Hepatocyte (in vitro differentiated cells): ENCODE measurements at regions not wholly inside any gene's neighbourhood (a gene's known extent, or its start where the extent isn't known, plus 50 kb on each side); places are given as distances from the start of the nearest gene placed in this dataset.

ENCODE experiments used
- EZH2phosphoT487 ChIP-seq: fragments of 200-600 bp; sonication (generic); IDR thresholded peaks from one replicate; pipeline ENCODE4 v1.6.1; 2018; ENCODE audit warnings: antibody characterized with exemption, mild to moderate bottlenecking, low read depth, moderate library complexity; ENCODE audit not compliant: unreplicated experiment, severe bottlenecking
- TF ChIP-seq, protein P1 (sequence below): fragments of 200-600 bp; sonication (generic); IDR thresholded peaks from 2 replicates; pipeline ENCODE4 v1.5.1; 2016; ENCODE audit warnings: antibody characterized with exemption, mild to moderate bottlenecking; ENCODE audit not compliant: poor library complexity

DNA sequence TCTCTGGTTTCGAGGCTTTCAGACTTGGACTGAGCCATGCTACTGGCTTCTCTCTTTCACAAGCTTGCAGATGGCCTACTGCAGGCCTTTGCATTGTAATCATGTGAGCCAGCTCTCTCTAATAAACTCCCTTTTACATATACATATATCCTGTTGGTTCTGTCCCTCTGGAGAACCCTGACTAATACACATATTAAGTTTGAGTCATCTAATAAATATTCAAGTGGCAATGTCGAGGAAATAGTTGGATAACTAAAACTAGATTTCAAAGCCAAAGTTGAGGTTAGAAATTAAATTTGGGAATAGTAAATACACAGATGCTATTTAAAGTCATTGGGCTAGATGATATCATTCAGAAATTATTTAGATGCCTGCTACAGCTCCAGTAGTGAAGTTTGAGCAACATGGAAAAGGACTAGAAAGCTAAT is 1343.4 kb downstream of the GRIK2 start:
- TF ChIP-seq EZH2phosphoT487: no peak
- TF ChIP-seq, protein P1, sequence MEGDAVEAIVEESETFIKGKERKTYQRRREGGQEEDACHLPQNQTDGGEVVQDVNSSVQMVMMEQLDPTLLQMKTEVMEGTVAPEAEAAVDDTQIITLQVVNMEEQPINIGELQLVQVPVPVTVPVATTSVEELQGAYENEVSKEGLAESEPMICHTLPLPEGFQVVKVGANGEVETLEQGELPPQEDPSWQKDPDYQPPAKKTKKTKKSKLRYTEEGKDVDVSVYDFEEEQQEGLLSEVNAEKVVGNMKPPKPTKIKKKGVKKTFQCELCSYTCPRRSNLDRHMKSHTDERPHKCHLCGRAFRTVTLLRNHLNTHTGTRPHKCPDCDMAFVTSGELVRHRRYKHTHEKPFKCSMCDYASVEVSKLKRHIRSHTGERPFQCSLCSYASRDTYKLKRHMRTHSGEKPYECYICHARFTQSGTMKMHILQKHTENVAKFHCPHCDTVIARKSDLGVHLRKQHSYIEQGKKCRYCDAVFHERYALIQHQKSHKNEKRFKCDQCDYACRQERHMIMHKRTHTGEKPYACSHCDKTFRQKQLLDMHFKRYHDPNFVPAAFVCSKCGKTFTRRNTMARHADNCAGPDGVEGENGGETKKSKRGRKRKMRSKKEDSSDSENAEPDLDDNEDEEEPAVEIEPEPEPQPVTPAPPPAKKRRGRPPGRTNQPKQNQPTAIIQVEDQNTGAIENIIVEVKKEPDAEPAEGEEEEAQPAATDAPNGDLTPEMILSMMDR: no peak
